ENCODE measurements at regions not wholly inside any gene's neighbourhood (a gene's known extent, or its start where the extent isn't known, plus 50 kb on each side); places are given as distances from the start of the nearest gene placed in this dataset.
A peak's percentile ranks its signal among the peaks of the same experiment; 100 is the strongest.

DNA sequence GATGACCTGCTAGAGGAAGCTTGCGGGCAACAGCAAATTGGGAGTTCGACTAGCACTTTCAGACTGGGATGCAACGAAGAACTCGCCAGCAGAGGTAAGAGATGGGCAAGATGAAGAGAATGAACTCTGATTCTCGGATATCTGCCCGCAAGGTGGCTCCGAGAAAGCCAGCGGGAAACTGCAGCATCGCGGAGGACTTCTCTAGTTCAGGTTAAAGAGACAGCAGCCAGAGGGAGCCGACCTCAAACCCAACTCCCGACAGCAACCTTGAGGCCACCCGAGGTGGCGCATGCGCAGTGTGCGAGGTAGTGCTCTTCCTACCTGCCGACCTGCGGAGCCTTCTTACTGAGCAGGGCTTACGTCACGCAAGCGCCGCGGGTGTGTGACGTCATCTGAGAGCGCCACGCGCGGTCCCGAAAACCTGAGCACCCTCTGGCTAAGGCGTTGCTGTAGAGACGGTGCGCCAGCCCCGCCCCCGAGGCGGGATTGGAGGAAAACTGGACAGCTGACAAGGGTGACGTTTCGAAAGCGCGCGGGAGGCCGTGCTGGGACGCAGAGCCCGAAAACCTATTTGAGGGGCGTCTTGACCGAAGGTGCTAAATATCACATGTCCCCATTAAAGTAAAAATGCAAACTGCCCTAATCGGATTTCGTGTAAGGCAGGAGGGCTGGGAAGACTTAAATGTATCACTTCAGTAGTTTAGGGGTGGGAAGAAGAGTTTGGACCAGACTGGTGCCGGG, 110.5 kb upstream of the SLC25A33 start:
- Histone ChIP-seq H3K27ac (ENCODE audit: low read depth, low read length) (peak overlapping the region; percentile 75), H3K9me3 (ENCODE audit: control insufficient read depth, insufficient read depth, low read length) (no peaks in the 10 kb centered on the region), H3K4me3 (ENCODE audit: low read depth, low read length) (peak overlapping the region; percentile 58), H3K27me3 (ENCODE audit: control insufficient read depth, insufficient read depth, low read length) (no peaks in the 10 kb centered on the region), H3K36me3 (ENCODE audit: control insufficient read depth, insufficient read depth, low read length) (no peaks in the 10 kb centered on the region), H3K4me1 (ENCODE audit: control insufficient read depth, insufficient read depth, low read length) (peaks cover 10% of the 10 kb centered on the region)
- DNase-seq (ENCODE audit: low read depth in 4 of 6, low spot score in 6 of 6) = peak; percentile 96 to 100 (median 98)
- 3% methylated on average over 39 of the region's 48 CpGs for WGBS (ENCODE audit: insufficient coverage)

DNA sequence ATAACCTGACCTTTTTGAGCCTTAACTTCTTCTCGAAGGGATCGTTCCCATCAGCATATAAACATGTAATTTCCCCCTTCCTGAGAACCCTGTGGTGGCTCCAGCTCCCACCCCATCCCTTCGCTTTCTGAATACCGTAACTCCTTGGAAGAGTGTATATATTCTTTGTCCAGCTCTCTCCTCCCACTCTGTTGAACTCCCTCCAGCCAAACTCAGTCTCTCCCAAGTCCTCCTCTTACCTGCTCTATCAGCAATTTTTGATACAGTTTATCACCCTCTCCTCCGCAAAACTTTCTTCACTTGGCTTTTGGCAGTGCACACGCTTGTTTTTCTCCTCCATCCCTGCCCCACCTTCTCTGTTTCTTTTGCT, 109.9 kb upstream of the SLC25A33 start:
- Histone ChIP-seq H3K36me3 (ENCODE audit: control insufficient read depth, insufficient read depth, low read length) (no peaks in the 10 kb centered on the region), H3K4me3 (ENCODE audit: low read depth, low read length) (peak overlapping the region; percentile 58), H3K4me1 (ENCODE audit: control insufficient read depth, insufficient read depth, low read length) (peaks cover 10% of the 10 kb centered on the region), H3K27me3 (ENCODE audit: control insufficient read depth, insufficient read depth, low read length) (no peaks in the 10 kb centered on the region), H3K27ac (ENCODE audit: low read depth, low read length) (peak overlapping the region; percentile 75), H3K9me3 (ENCODE audit: control insufficient read depth, insufficient read depth, low read length) (no peaks in the 10 kb centered on the region)
- 71% methylated on average over 4 of the region's 6 CpGs for WGBS (ENCODE audit: insufficient coverage)
- no peak for DNase-seq (ENCODE audit: low read depth in 4 of 6, low spot score in 6 of 6)

DNA sequence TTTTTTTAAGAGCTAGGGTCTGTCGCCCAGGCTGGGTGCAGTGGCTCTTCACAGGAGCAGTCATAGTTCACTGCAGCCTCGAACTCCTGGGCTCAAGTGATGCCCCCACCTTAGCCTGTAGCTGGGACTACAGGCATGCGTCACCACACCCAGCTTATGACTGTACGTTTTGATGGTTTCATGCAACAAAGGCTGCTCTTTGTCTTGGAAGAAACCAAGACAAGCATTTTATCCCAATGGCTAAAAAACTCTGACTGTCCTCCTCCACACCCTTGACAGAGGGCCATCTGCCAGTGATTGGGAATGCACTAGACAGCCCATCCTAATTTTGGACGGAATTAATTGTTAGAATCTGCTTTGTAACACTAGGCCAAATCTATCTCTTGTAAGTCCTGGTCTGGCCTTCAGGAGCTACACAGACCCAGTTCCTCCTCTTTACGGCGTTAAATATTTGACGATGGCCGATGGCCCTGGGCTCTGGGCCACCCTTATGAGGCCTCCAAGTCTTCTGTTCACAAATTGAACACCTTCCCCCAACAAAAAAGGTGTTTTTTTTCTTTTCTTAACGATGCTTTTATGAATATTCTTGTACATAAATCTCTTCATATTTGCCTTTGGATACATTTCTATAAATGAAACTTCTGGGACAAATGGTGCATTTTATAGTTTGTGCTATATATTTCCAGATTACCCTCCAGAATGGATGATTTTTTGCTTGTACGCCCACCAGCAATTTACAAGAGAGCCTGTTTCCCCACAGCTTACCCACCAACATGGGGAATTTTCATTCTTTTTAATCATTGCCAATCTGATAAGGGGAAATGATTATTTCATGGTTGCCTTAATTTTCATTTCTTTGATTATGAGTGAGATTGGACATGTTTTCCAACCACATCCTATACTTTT, 104.8 kb upstream of the SLC25A33 start:
- Histone ChIP-seq H3K4me3 (ENCODE audit: low read depth, low read length) (no peak overlapping the region), H3K4me1 (ENCODE audit: control insufficient read depth, insufficient read depth, low read length) (peaks cover 15% of the 10 kb centered on the region), H3K9me3 (ENCODE audit: control insufficient read depth, insufficient read depth, low read length) (no peaks in the 10 kb centered on the region), H3K27ac (ENCODE audit: low read depth, low read length) (no peak overlapping the region), H3K27me3 (ENCODE audit: control insufficient read depth, insufficient read depth, low read length) (no peaks in the 10 kb centered on the region), H3K36me3 (ENCODE audit: control insufficient read depth, insufficient read depth, low read length) (no peaks in the 10 kb centered on the region)
- DNase-seq (ENCODE audit: low read depth in 4 of 6, low spot score in 6 of 6) = no peak
- 88% methylated on average over 7 of the region's 11 CpGs for WGBS (ENCODE audit: insufficient coverage)

DNA sequence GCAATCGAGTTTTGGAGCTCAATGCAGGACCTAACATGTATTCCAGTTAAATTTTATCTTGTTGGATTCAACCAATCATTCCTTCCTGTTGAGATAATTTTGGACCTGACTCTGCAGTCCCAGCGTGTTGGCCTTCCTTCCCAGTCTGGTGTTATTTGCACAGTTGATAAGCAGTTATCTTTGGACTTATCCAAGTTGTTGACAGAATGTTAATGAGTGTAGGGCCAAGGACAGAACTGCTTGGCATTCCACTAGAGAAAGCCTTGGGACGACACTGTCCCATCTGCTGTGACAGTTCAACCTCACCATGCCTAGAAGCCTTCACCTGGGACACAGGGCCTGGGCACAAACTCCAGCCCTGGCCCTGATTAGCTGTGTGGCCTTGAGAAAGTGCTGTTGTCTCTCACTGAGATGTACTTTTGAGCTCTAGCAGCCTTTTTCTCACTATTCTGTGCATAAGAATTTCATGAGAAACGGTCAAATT, 104.1 kb upstream of the SLC25A33 start:
- no peak overlapping the region for H3K27ac ChIP-seq (ENCODE audit: low read depth, low read length)
- WGBS (ENCODE audit: insufficient coverage) = 56% methylated on average over 3 of the region's 4 CpGs
- no peaks in the 10 kb centered on the region for H3K36me3 ChIP-seq (ENCODE audit: control insufficient read depth, insufficient read depth, low read length)
- no peaks in the 10 kb centered on the region for H3K9me3 ChIP-seq (ENCODE audit: control insufficient read depth, insufficient read depth, low read length)
- peaks cover 15% of the 10 kb centered on the region for H3K4me1 ChIP-seq (ENCODE audit: control insufficient read depth, insufficient read depth, low read length)
- no peaks in the 10 kb centered on the region for H3K27me3 ChIP-seq (ENCODE audit: control insufficient read depth, insufficient read depth, low read length)
- peak in 1 of 6 donors; percentile 41 for DNase-seq (ENCODE audit: low read depth in 4 of 6, low spot score in 6 of 6)
- H3K4me3 ChIP-seq (ENCODE audit: low read depth, low read length) = no peak overlapping the region

DNA sequence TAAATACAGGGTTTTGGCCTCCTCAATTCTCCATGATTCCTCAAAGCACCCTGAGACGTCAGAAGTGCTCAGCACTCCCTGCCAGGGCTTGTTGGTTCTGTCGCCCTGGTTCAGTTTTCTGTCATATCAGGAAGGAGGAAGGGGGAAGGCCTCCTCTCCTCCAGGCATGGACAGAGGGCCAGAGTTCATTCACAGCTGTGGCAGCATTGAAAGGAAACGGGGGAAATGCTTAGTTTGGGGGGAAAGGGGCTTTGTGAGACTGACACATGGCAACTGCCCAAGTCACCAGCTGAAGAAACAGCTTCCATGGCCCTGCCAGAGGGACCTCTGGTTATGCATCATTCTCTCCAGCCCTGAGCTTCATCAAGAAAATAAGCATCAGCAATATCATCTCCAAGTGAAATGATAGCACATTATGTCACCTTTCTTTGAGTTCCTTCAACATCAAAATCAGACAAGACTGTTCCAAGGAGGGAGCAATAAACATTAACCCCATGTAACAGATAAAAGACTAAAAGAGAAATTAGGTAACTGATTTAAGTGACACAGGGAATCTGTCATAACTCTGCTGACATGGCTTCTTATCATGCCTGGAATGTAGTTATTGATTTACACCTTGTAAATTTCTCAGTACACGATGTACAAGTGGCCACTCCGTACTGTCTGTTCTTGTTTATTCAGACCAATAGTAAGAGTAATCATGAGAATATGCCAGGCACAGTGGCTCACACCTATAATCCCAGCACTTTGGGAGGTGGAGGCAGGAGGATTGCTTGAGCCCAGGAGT, 103.2 kb upstream of the SLC25A33 start:
- no peaks in the 10 kb centered on the region for H3K36me3 ChIP-seq (ENCODE audit: control insufficient read depth, insufficient read depth, low read length)
- no peaks in the 10 kb centered on the region for H3K9me3 ChIP-seq (ENCODE audit: control insufficient read depth, insufficient read depth, low read length)
- peaks cover 20% of the 10 kb centered on the region for H3K4me1 ChIP-seq (ENCODE audit: control insufficient read depth, insufficient read depth, low read length)
- WGBS (ENCODE audit: insufficient coverage) = 50% methylated on average over 1 of the region's 5 CpGs
- no peak for DNase-seq (ENCODE audit: low read depth in 4 of 6, low spot score in 6 of 6)
- H3K27me3 ChIP-seq (ENCODE audit: control insufficient read depth, insufficient read depth, low read length) = no peaks in the 10 kb centered on the region
- no peak overlapping the region for H3K4me3 ChIP-seq (ENCODE audit: low read depth, low read length)
- H3K27ac ChIP-seq (ENCODE audit: low read depth, low read length) = no peak overlapping the region

DNA sequence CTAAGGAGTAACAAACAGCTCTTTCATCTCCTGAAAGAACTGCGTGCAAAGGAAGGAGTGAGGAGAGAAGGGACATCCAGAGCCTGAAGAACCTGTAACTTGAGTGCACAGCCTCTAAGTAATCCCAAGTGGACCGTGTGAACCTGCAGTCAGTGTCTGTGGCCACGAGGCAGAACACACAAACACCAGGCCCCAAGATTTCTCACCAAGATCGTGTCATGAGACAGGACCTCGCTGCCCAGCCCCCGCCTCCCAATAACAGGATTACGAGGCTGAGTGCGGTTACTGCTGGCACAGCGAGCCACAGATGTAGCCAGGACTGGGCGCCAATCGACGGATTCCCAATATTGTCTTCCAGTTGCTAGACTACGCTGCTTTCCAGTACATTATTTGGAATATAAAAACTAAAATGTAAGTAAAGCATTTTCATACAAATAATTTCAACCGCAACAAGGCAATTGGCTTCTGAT, 101.3 kb upstream of the SLC25A33 start:
- Histone ChIP-seq H3K27ac (ENCODE audit: low read depth, low read length) (no peak overlapping the region), H3K4me3 (ENCODE audit: low read depth, low read length) (no peak overlapping the region), H3K4me1 (ENCODE audit: control insufficient read depth, insufficient read depth, low read length) (peaks cover 32% of the 10 kb centered on the region), H3K27me3 (ENCODE audit: control insufficient read depth, insufficient read depth, low read length) (no peaks in the 10 kb centered on the region), H3K36me3 (ENCODE audit: control insufficient read depth, insufficient read depth, low read length) (no peaks in the 10 kb centered on the region), H3K9me3 (ENCODE audit: control insufficient read depth, insufficient read depth, low read length) (no peaks in the 10 kb centered on the region)
- WGBS (ENCODE audit: insufficient coverage) = 39% methylated on average over 7 of the region's 14 CpGs
- peak in 1 of 6 donors; percentile 39 for DNase-seq (ENCODE audit: low read depth in 4 of 6, low spot score in 6 of 6)

DNA sequence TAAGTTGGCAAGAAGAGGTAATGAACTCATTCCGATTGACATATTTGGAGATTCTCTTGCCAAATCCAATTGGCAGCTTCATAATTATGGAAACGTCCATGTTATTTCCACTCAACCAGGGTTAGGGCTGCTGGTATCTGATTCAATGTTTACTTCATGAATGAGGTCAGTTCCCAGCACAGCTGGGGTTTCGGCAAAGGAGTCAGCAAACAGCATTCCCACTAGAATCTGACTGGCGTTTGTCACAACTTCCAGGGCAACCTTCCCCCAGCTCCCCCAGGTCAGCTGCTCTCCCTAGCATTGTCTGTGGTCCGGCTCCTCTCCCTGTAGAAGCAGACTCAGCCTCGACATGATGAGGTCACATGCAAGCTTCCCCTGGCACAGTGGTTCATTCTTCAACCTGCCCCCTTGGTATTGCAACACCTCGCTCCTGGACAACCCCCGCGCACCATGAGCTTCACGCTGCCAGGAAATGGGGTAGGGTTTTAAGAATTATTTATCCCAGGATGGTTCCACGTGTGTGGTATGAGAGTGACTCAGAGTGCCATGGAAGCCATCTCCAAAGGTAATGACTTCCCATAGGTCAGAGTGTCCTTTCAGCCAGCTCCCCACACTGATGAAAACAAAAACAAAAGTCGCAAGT, 100.7 kb upstream of the SLC25A33 start:
- 64% methylated on average over 6 of the region's 12 CpGs for WGBS (ENCODE audit: insufficient coverage)
- peak in 2 of 6 donors; percentile 34 to 43 for DNase-seq (ENCODE audit: low read depth in 4 of 6, low spot score in 6 of 6)
- Histone ChIP-seq H3K4me3 (ENCODE audit: low read depth, low read length) (no peak overlapping the region), H3K27ac (ENCODE audit: low read depth, low read length) (no peak overlapping the region), H3K4me1 (ENCODE audit: control insufficient read depth, insufficient read depth, low read length) (peaks cover 33% of the 10 kb centered on the region), H3K27me3 (ENCODE audit: control insufficient read depth, insufficient read depth, low read length) (no peaks in the 10 kb centered on the region), H3K9me3 (ENCODE audit: control insufficient read depth, insufficient read depth, low read length) (no peaks in the 10 kb centered on the region), H3K36me3 (ENCODE audit: control insufficient read depth, insufficient read depth, low read length) (no peaks in the 10 kb centered on the region)

DNA sequence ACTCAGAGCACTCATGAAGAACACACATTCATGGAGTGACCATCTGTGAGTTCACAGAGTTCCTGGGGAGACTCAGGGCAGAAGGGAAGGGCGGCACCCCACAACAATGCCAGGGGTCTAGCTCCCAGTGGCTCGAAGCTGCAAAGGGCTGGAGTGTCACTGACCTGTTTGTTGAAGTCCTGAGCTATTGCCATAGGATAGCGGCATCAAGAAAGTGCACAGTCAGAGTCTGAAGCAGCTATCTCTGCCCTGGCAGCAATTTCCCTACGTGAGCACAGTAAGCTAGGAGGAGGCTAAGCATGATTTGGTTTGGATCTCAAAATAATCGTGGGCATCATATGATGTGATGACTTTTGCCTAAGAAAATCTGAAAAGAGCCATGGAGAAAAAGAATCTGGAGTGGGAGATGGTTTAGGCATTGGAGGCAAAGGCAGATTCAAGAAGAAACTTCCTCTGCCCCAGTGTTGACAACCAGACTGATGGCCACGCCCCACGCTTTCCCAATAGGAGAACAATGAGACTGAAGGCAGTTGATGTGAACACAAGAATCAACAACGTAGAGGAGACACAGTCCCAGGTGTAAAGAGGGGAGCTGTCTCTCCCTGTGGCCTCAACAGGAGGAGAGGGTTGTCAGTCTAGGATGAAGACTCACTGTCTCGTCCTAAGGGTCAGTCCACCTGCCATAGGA, 100.0 kb upstream of the SLC25A33 start:
- Histone ChIP-seq H3K9me3 (ENCODE audit: control insufficient read depth, insufficient read depth, low read length) (no peaks in the 10 kb centered on the region), H3K4me1 (ENCODE audit: control insufficient read depth, insufficient read depth, low read length) (peaks cover 39% of the 10 kb centered on the region), H3K27ac (ENCODE audit: low read depth, low read length) (no peak overlapping the region), H3K36me3 (ENCODE audit: control insufficient read depth, insufficient read depth, low read length) (no peaks in the 10 kb centered on the region), H3K4me3 (ENCODE audit: low read depth, low read length) (no peak overlapping the region), H3K27me3 (ENCODE audit: control insufficient read depth, insufficient read depth, low read length) (no peaks in the 10 kb centered on the region)
- 81% methylated on average over 9 of the region's 9 CpGs for WGBS (ENCODE audit: insufficient coverage)
- DNase-seq (ENCODE audit: low read depth in 4 of 6, low spot score in 6 of 6) = no peak

All from spinal cord (tissue), 9 donors.